ENCODE measurements at regions not wholly inside any gene's neighbourhood (a gene's known extent, or its start where the extent isn't known, plus 50 kb on each side); places are given as distances from the start of the nearest gene placed in this dataset.

- Histone ChIP-seq H3K79me2 (ENCODE audit: control insufficient read depth, insufficient read depth, low read length) (no peaks in the 10 kb centered on the region), H4K20me1 (ENCODE audit: control insufficient read depth, extremely low read depth, insufficient read depth, low read length) (no peaks in the 10 kb centered on the region), H3K27me3 (ENCODE audit: control insufficient read depth, extremely low read depth, insufficient read depth, low read length) (no peaks in the 10 kb centered on the region), H2AFZ (ENCODE audit: control insufficient read depth, low read length) (no peak overlapping the region), H3K4me1 (ENCODE audit: control insufficient read depth, extremely low read depth, insufficient read depth, low read length) (peaks cover 13% of the 10 kb centered on the region), H3K9me1 (ENCODE audit: control insufficient read depth, extremely low read depth, insufficient read depth, low read length) (no peaks in the 10 kb centered on the region), H3K4me3 (ENCODE audit: control insufficient read depth in 2 of 3, extremely low read depth in 1 of 3, insufficient read depth in 2 of 3, low read depth in 1 of 3, low read length in 3 of 3) (no peak overlapping the region), H3K9me3 (ENCODE audit: control insufficient read depth, low read depth, low read length) (no peaks in the 10 kb centered on the region), H3K36me3 (ENCODE audit: control insufficient read depth in 2 of 2, extremely low read depth in 1 of 2, insufficient read depth in 2 of 2, low read length in 2 of 2) (no peaks in the 10 kb centered on the region), H3K4me2 (ENCODE audit: control insufficient read depth, extremely low read depth, insufficient read depth, low read depth, low read length) (no peak overlapping the region), H3K9ac (ENCODE audit: control insufficient read depth, extremely low read depth, insufficient read depth, low read length) (no peak overlapping the region), H3K27ac (ENCODE audit: control insufficient read depth, insufficient read depth, low read length) (no peak overlapping the region)
- TF ChIP-seq EZH2 (IDR thresholded peaks at IDR 0.05; ENCODE audit: low read length), result no peak
- TF ChIP-seq CTCF (optimal IDR thresholded peaks at IDR 0.05 in 1 of 3, IDR thresholded peaks at IDR 0.05 in 1 of 3, conservative IDR thresholded peaks at IDR 0.05 in 1 of 3; ENCODE audit: extremely low read depth in 1 of 3, insufficient read depth in 2 of 3, low read length in 3 of 3), result no peak
- FAIRE-seq, result no peak
- dilution Hi-C loops (cut with MboI; ENCODE audit: extremely low pct_ligation_motif_present, low sequenced_read_pairs), result no loop called here
- DNase-seq (ENCODE audit: low read depth, low spot score), result no peak
Observed at GRCh38 chr20:23166563-23166962, 80.4 kb upstream of the CD93 start.

- DNase-seq (ENCODE audit: low read depth, low spot score) (no peak), FAIRE-seq (no peak)
- TF ChIP-seq EZH2 (IDR thresholded peaks at IDR 0.05; ENCODE audit: low read length) (no peak), CTCF (optimal IDR thresholded peaks at IDR 0.05 in 1 of 3, IDR thresholded peaks at IDR 0.05 in 1 of 3, conservative IDR thresholded peaks at IDR 0.05 in 1 of 3; ENCODE audit: extremely low read depth in 1 of 3, insufficient read depth in 2 of 3, low read length in 3 of 3) (no peak)
- dilution Hi-C loops (cut with MboI; ENCODE audit: extremely low pct_ligation_motif_present, low sequenced_read_pairs), result no loop called here
- H3K4me2 ChIP-seq (ENCODE audit: control insufficient read depth, extremely low read depth, insufficient read depth, low read depth, low read length), result no peak overlapping the region
- H4K20me1 ChIP-seq (ENCODE audit: control insufficient read depth, extremely low read depth, insufficient read depth, low read length), result no peaks in the 10 kb centered on the region
- H3K9me1 ChIP-seq (ENCODE audit: control insufficient read depth, extremely low read depth, insufficient read depth, low read length), result no peaks in the 10 kb centered on the region
- no peak overlapping the region for H3K27ac ChIP-seq (ENCODE audit: control insufficient read depth, insufficient read depth, low read length)
- H3K27me3 ChIP-seq (ENCODE audit: control insufficient read depth, extremely low read depth, insufficient read depth, low read length), result no peaks in the 10 kb centered on the region
- peaks cover 19% of the 10 kb centered on the region for H3K4me1 ChIP-seq (ENCODE audit: control insufficient read depth, extremely low read depth, insufficient read depth, low read length)
- no peak overlapping the region for H3K9ac ChIP-seq (ENCODE audit: control insufficient read depth, extremely low read depth, insufficient read depth, low read length)
- H3K79me2 ChIP-seq (ENCODE audit: control insufficient read depth, insufficient read depth, low read length), result no peaks in the 10 kb centered on the region
- H3K4me3 ChIP-seq (ENCODE audit: control insufficient read depth in 2 of 3, extremely low read depth in 1 of 3, insufficient read depth in 2 of 3, low read depth in 1 of 3, low read length in 3 of 3), result no peak overlapping the region
- no peaks in the 10 kb centered on the region for H3K9me3 ChIP-seq (ENCODE audit: control insufficient read depth, low read depth, low read length)
- H3K36me3 ChIP-seq (ENCODE audit: control insufficient read depth in 2 of 2, extremely low read depth in 1 of 2, insufficient read depth in 2 of 2, low read length in 2 of 2), result no peaks in the 10 kb centered on the region
- H2AFZ ChIP-seq (ENCODE audit: control insufficient read depth, low read length), result no peak overlapping the region
Observed at GRCh38 chr20:23165964-23166363, 79.8 kb upstream of the CD93 start.

All from keratinocyte (primary cell).